ENCODE measurements at regions not wholly inside any gene's neighbourhood (a gene's known extent, or its start where the extent isn't known, plus 50 kb on each side); places are given as distances from the start of the nearest gene placed in this dataset.

- DNase-seq = no peak
Measured at GRCh38 chr11:13225038-13226001, 52.3 kb upstream of the BMAL1 start.

GRCh38 chr11:13227676-13228255, 49.8 kb upstream of the BMAL1 start:
- DNase-seq = no peak

All from activated CD4-positive, alpha-beta T cell treated with anti-CD3 and anti-CD28 coated beads, Interleukin-2, amount 50 U/mL, for 4 hours (primary cell).